ENCODE measurements at regions not wholly inside any gene's neighbourhood (a gene's known extent, or its start where the extent isn't known, plus 50 kb on each side); places are given as distances from the start of the nearest gene placed in this dataset.

- Histone ChIP-seq H3K27me3 (ENCODE audit: control insufficient read depth, insufficient read depth, low read length, poor library complexity, severe bottlenecking) (no peaks in the 10 kb centered on the region), H3K36me3 (ENCODE audit: control insufficient read depth, insufficient read depth, low read length) (no peaks in the 10 kb centered on the region), H3K27ac (ENCODE audit: low read depth, low read length) (no peak overlapping the region), H3K4me3 (ENCODE audit: low read length) (no peak overlapping the region), H3K4me1 (ENCODE audit: control insufficient read depth, insufficient read depth, low read length) (no peaks in the 10 kb centered on the region), H3K9ac (ENCODE audit: extremely low read depth, low read length, poor library complexity, severe bottlenecking) (no peak overlapping the region), H3K9me3 (ENCODE audit: control insufficient read depth, low read length) (no peaks in the 10 kb centered on the region)
- WGBS, 2 experiments (ENCODE audit: insufficient coverage in 1 of 2, insufficient read length in 1 of 2), result 91 to 95% methylated on average over 13 to 30 of the region's 30 CpGs
- Mint-ChIP-seq H3K27me3 (ENCODE audit: insufficient read depth) (peaks cover 4% of the 10 kb centered on the region), H3K36me3 (ENCODE audit: low read depth) (no peaks in the 10 kb centered on the region), H3K4me1 (no peaks in the 10 kb centered on the region), H3K9me3 (no peaks in the 10 kb centered on the region), H3K4me3 (no peak overlapping the region), H3K27ac (no peak overlapping the region)
- TF ChIP-seq, protein P1, sequence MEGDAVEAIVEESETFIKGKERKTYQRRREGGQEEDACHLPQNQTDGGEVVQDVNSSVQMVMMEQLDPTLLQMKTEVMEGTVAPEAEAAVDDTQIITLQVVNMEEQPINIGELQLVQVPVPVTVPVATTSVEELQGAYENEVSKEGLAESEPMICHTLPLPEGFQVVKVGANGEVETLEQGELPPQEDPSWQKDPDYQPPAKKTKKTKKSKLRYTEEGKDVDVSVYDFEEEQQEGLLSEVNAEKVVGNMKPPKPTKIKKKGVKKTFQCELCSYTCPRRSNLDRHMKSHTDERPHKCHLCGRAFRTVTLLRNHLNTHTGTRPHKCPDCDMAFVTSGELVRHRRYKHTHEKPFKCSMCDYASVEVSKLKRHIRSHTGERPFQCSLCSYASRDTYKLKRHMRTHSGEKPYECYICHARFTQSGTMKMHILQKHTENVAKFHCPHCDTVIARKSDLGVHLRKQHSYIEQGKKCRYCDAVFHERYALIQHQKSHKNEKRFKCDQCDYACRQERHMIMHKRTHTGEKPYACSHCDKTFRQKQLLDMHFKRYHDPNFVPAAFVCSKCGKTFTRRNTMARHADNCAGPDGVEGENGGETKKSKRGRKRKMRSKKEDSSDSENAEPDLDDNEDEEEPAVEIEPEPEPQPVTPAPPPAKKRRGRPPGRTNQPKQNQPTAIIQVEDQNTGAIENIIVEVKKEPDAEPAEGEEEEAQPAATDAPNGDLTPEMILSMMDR (conservative IDR thresholded peaks at IDR 0.05), result no peak
- peak; percentile 35 for DNase-seq
These were observed 82.3 kb upstream of the ADRA2C start for GRCh38 chr4:3683744-3684421.

GRCh38 chr4:3683077-3683743 is 83.0 kb upstream of the ADRA2C start:
- WGBS, 2 experiments (ENCODE audit: insufficient coverage in 1 of 2, insufficient read length in 1 of 2), result 92 to 94% methylated on average over 15 to 28 of the region's 28 CpGs
- H3K4me3 ChIP-seq (ENCODE audit: low read length), result no peak overlapping the region
- Mint-ChIP-seq H3K4me3 (no peak overlapping the region), H3K36me3 (ENCODE audit: low read depth) (no peaks in the 10 kb centered on the region), H3K9me3 (no peaks in the 10 kb centered on the region), H3K27me3 (ENCODE audit: insufficient read depth) (peaks cover 4% of the 10 kb centered on the region), H3K27ac (no peak overlapping the region), H3K4me1 (no peaks in the 10 kb centered on the region)
- no peaks in the 10 kb centered on the region for H3K36me3 ChIP-seq (ENCODE audit: control insufficient read depth, insufficient read depth, low read length)
- no peaks in the 10 kb centered on the region for H3K4me1 ChIP-seq (ENCODE audit: control insufficient read depth, insufficient read depth, low read length)
- no peaks in the 10 kb centered on the region for H3K27me3 ChIP-seq (ENCODE audit: control insufficient read depth, insufficient read depth, low read length, poor library complexity, severe bottlenecking)
- TF ChIP-seq, protein P1 (conservative IDR thresholded peaks at IDR 0.05), result no peak
- H3K27ac ChIP-seq (ENCODE audit: low read depth, low read length), result no peak overlapping the region
- no peak for DNase-seq
- no peaks in the 10 kb centered on the region for H3K9me3 ChIP-seq (ENCODE audit: control insufficient read depth, low read length)
- H3K9ac ChIP-seq (ENCODE audit: extremely low read depth, low read length, poor library complexity, severe bottlenecking), result no peak overlapping the region

- H3K4me1 ChIP-seq (ENCODE audit: control insufficient read depth, insufficient read depth, low read length), result no peaks in the 10 kb centered on the region
- no peaks in the 10 kb centered on the region for H3K9me3 ChIP-seq (ENCODE audit: control insufficient read depth, low read length)
- no peak overlapping the region for H3K4me3 ChIP-seq (ENCODE audit: low read length)
- H3K4me3 Mint-ChIP-seq, result no peak overlapping the region
- no peaks in the 10 kb centered on the region for H3K27me3 ChIP-seq (ENCODE audit: control insufficient read depth, insufficient read depth, low read length, poor library complexity, severe bottlenecking)
- H3K4me1 Mint-ChIP-seq, result no peaks in the 10 kb centered on the region
- peaks cover 4% of the 10 kb centered on the region for H3K27me3 Mint-ChIP-seq (ENCODE audit: insufficient read depth)
- no peak overlapping the region for H3K27ac Mint-ChIP-seq
- 90% methylated on average over 14 to 19 of the region's 19 CpGs for WGBS, 2 experiments (ENCODE audit: insufficient coverage in 1 of 2, insufficient read length in 1 of 2)
- DNase-seq, result peak; percentile 33
- no peaks in the 10 kb centered on the region for H3K36me3 Mint-ChIP-seq (ENCODE audit: low read depth)
- no peak overlapping the region for H3K27ac ChIP-seq (ENCODE audit: low read depth, low read length)
- H3K9me3 Mint-ChIP-seq, result no peaks in the 10 kb centered on the region
- H3K36me3 ChIP-seq (ENCODE audit: control insufficient read depth, insufficient read depth, low read length), result no peaks in the 10 kb centered on the region
- H3K9ac ChIP-seq (ENCODE audit: extremely low read depth, low read length, poor library complexity, severe bottlenecking), result no peak overlapping the region
- TF ChIP-seq, protein P1 (conservative IDR thresholded peaks at IDR 0.05), result no peak
These were observed 83.7 kb upstream of the ADRA2C start for GRCh38 chr4:3682236-3683076.

Data from endodermal cell (in vitro differentiated cells).